Stimulated activated CD4-positive, alpha-beta T cell treated with anti-CD3 and anti-CD28 coated beads, Interleukin-4, amount 100 ng/mL, for 4 hours (primary cell): ENCODE measurements at regions not wholly inside any gene's neighbourhood (a gene's known extent, or its start where the extent isn't known, plus 50 kb on each side); places are given as distances from the start of the nearest gene placed in this dataset.
"Not testable (repeated sequence)": the region's sequence is repeated elsewhere in the genome, so short reads cannot be mapped to it uniquely, and the experiment has no call there.

ENCODE experiments used
- DNase-seq, 2 experiments: peaks; one replicate each; pipeline ENCODE4 v3.0.0-alpha.2; 2020

GRCh38 chr1:67589519-67590233, 95.3 kb upstream of the GADD45A start:
- no peak for DNase-seq

DNA sequence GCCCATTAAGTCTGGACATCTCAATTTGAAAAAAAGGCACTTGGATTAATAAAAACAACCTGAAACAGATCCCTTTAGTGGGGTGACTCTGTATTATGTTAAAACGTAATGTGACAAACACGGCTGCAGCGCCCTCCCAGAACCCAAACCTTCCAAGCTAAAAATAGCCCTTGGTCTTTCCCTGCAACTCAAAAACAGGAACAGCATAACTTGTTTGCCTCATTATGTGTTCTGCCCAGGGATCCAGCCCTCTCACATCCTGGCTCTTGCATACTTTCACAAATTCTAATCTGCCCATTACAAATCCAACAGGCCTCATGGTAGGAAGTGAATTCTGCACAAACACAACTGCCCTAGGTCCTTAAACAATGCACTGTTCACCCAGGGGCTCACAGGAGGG, 94.7 kb upstream of the GADD45A start:
- no peak for DNase-seq

DNA sequence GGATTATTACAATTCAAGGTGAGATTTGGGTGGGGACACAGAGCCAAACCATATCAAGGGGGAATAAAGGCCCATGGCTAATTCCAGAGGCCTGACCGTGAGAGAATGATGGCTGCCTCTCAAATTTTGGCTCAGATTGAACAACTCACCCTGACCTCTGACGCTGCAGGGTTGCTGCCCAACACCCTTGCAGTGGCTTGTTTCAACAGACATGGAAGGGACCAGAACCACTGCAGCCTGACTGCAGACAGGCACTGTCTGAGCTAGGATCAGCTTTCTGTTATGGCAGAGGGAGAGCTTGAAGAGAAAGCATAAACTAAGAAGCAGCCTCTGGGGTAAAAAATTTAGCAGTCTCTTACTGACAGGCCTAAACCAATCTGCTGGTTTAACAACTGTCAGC, 90.2 kb upstream of the GADD45A start:
- DNase-seq = no peak

DNA sequence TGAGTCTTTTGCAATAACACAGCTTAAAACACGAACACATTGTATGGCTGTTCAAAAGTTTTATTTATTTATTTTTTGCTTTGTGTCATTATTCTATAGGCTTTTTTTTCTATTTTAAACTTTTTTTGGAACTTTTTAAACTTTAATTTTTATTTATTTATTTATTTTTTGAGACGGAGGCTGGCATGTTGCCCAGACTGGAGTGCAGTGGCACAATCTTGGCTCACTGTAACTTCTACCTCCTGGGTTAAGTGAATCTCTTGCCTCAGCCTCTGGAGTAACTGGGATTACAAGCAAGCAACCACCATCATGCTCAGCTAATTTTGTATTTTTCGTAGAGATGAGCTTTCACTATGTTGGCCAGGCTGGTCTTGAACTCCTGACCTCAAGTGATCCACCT, 88.3 kb upstream of the GADD45A start:
- no peak for DNase-seq

DNA sequence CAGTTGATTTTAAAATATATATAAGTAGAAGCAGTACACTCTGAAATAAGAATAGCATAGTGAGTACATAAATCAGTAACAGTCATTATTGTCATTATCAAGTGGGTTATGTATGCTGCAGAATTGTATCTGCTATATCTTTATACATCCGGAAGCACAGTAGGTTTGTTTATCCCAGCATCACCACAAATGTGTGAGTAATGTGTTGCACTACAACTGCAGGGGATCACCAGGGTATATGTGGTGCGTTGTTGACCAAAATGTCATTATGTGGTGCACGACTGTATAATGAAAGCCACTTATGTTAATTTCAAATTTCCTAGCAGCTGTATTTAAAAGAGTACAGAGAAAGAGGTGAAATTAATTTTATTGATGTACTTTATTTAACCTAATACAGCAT, 87.7 kb upstream of the GADD45A start:
- DNase-seq = no peak

DNA sequence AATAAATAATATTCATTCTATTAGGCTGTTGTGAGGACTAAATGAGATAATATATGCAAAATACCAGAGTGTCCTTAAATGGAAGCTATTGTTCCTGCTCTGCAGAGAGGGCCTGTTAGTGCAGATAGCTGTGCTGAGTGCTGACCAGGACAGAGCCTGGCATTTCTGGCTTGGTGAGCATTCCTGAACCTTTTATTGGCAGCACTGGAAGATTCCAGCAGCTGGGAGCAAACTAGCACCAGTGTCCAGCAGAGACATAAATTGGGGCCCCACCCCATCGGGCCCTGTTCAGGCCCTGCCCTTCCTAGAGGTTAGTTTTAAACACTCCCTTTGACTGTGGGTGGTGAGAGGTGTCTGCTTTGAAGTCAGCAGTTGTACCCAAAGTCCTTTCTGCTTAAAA, 85.9 kb upstream of the GADD45A start:
- DNase-seq = no peak

DNA sequence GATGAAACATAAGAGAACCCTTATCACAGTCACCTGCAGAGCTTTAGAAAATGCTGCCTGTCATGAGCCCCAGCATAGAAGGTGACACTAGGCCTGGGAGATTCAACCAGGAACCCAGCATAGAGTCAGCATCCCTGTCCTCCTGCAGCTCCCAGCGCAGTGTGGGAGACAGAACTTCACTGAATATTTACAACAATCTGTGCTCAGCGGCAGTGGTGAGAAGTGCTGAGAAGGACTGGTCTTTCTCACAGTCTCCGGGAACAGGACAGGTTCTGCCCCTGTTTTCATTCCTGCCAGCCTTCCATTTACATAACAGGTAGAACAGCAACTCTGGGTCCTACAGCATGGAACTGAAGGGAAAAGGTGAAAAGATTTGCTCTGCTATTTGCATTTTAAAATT, 83.5 kb upstream of the GADD45A start:
- DNase-seq = no peak

DNA sequence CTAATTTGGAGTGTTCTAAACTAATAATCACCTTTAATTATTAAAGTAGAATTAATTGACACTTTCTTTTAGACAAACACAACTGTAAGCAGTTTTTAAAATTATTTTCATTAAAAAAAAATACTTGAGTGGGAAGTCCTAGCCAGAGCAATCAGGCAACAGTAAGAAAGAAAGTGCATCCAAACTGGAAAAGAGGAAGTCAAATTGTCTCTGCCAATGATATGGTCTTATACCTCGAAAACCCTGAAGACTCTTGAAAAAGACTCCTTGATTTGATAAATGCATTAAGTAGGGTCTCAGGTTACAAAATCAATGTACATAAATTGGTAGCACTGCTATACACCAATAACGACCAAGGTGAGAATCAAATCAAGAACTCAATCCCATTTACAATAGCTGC, 83.0 kb upstream of the GADD45A start:
- no peak for DNase-seq

DNA sequence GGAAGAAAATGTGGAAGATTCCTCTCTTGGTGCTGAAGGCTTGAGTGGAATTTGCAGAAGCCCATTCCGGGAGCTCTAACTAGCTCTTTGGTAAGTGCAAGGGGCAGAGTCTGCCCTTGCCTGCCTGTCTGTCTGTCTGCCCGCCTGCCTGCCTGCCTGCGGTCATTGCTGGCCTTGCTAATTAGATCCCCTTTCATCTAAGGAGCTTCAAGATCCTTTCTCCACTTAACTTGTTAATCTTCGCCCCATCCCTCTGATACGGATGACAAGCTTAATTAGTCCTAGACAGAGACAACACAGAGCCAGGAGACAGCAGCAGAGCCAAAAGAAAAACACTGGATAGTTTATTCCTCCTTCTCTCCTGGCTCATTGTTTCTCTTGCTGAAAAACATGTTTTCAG, 80.2 kb upstream of the GADD45A start:
- no peak for DNase-seq

- DNase-seq = no peak
Observed at GRCh38 chr1:67605209-67605780, 79.7 kb upstream of the GADD45A start.

DNA sequence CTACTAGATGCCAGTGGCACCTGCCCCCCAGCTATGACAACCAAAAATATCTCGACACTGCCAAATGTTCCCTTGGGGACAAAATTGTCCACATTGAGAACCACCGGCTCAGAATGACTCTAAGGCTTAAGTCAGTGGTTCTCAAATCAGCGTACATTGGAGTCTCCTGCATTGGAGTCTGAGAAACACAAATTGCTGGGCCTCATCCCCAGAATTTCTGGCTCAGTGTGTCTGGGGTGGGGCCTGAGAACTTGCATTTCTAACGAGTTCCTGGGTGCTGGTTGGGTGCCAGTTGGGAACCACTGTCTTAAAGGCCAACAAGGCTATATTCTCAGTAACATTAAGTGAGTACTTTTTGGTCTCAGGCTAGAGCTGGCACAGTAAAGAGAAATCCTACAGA, 77.7 kb upstream of the GADD45A start:
- no peak for DNase-seq

GRCh38 chr1:67607699-67608098, 77.3 kb upstream of the GADD45A start:
- no peak for DNase-seq

- DNase-seq = no peak
Observed at GRCh38 chr1:67608661-67609576, 76.1 kb upstream of the GADD45A start.

- no peak for DNase-seq
Observed at GRCh38 chr1:67609577-67610341, 75.2 kb upstream of the GADD45A start.

DNA sequence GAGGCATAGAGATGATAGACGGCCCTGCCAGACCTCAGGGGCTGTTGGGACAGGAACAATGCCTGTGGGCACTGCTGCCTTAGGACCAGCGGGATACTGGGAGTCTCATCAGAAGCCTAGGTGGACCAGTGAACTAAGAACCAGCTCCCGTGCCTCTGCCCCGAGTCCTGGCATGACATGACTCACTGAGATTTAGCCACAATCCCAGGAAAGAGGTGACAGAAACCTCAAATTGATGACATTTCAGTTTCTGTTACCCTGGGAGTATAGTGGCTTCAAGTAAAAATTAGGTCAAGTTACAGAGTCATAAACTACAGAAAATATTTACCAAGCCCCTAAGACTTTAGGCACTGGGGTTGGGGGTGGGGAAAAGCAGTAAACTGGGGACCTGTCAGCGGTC, 74.6 kb upstream of the GADD45A start:
- no peak for DNase-seq

- DNase-seq = no peak
Observed at GRCh38 chr1:67611846-67612245, 73.2 kb upstream of the GADD45A start.

DNA sequence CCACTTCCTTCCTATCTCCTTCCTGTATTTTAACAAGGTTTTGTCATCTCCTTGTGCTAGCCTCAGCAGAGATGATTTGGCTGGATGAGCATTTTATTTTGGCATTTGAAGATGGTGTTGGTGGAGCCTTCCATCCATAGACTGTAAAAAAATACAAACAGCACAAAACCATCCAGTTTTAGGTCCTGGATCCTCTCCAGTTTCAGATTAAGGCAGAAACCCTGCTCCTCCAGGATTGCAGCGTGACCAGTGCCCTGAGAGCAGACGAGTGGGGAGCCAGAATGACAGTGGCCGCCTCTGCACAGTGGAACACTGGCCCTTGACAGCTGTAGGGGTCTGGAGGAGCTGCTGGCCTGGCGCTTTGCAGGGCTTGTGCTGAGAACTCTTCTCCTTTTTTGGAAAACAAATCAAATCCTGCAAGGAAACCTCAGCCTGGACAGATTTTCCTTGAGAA, 72.2 kb upstream of the GADD45A start:
- DNase-seq = no peak

GRCh38 chr1:67613479-67613878, 71.5 kb upstream of the GADD45A start:
- DNase-seq = not testable (repeated sequence)

DNA sequence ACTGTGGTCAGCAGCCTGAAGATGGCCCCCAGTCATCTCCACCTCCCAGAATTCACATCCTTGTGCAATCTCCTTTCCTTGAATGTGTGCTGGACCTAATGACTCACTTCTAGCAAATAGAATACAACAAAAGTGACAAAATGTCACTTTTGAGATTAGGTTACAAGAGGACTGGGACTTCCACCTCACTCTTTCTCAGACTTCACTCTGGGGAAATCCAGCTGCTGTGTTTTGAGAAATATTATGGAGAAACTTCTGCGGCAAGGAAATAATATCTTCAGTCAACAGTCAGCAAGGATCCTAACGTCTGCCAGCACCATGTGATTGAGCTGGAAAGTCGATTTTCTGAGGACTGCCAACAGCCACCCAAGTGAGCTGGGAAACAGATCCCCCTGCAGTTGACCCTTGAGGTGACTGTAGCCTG, 70.5 kb upstream of the GADD45A start:
- DNase-seq = no peak

- DNase-seq = no peak
Observed at GRCh38 chr1:67615886-67616285, 69.1 kb upstream of the GADD45A start.

DNA sequence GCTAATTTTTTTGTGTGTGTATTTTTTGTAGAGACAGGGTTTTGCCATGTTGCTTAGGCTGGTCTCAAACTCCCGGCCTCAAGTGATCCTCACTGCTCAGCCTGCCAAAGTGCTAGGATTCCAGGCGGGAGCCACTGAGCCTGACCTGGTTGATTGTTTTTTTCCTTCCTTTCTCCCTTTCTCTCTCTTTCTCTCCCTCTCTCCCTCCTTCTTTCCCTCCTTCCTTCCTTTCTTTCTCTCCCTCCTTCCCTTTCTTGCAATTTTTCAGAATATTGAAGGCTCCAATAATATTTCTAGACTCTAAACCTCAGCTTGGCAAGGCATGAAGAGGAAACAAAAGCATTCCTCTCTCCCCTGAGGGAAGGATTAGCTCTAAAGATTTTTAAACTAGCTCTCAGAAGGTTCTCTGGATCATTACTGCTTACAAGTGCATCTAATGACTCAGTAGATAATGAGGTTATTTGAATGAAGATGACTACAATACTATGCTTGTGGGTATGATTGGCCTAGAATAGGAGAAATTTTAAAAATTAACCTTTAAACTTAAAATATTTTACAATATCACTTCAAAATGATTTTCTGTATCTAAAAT, 68.5 kb upstream of the GADD45A start:
- no peak for DNase-seq

GRCh38 chr1:67618285-67619018, 66.5 kb upstream of the GADD45A start:
- DNase-seq = no peak
